GM21360 (cell line): ENCODE measurements at regions not wholly inside any gene's neighbourhood (a gene's known extent, or its start where the extent isn't known, plus 50 kb on each side); places are given as distances from the start of the nearest gene placed in this dataset.
"Not testable (repeated sequence)": the region's sequence is repeated elsewhere in the genome, so short reads cannot be mapped to it uniquely, and the experiment has no call there.

Experiments
- ATAC-seq: cut with Tn5 transposase; IDR thresholded peaks from one replicate; pipeline ENCODE4 v1.9.1; 2021; ENCODE audit warnings: mild to moderate bottlenecking, moderate library complexity; ENCODE audit not compliant: unreplicated experiment

DNA sequence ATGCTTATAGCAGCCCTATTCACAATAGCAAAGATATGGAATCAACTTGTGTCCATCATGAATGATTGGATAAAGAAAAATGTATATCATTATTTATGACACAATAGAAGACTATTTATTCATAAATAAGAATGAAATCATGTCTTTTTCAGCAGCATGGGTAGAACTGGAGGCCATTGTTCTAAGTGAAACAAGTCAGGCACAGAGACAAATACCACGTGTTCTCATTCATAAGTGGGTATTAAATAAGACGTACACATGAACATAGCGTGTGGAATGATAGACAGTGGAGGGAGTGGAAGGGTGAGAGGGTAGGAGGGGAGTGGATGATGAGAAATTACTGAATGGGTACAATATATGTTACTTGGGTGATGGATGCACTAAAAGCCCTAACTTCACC is 762.4 kb downstream of the REEP3 start:
- ATAC-seq: no peak

DNA sequence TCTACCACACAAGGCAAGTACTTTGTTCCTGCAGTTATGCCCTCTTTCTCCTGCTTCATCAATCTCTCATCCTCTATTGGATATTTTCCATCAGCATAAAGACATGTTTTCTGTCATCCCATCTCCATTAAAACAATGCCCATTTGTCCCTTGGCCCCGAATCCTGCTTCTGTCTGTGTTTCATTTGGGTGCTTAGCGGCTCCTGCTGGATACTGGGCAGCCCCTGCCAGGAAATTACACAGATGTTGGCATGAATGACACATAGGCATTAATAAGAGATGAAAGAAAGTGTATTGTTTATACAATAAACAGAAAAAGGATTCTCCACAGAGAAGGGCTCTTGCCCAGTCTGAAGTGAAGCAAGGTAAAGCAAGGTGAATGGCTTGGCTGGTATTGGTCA is 765.3 kb downstream of the REEP3 start:
- no peak for ATAC-seq

DNA sequence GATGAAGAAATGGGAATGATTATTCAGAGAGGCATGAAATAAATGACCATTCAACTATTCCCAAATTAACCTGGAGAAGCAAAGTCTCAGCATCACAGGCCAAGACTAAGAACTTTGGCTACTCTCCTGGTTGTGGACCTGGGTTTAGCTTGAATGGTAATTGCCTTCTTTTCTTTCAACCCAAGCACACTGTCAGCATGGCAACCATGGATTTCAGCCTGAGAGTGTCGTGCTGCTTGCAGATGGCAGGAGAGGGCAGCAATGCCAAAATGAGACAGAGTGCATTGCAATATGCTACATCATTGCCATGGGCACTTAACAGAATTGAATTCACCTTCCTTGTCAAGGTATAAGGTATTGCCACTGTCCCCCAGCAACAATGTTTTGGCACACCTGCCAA is 767.2 kb downstream of the REEP3 start:
- no peak for ATAC-seq

DNA sequence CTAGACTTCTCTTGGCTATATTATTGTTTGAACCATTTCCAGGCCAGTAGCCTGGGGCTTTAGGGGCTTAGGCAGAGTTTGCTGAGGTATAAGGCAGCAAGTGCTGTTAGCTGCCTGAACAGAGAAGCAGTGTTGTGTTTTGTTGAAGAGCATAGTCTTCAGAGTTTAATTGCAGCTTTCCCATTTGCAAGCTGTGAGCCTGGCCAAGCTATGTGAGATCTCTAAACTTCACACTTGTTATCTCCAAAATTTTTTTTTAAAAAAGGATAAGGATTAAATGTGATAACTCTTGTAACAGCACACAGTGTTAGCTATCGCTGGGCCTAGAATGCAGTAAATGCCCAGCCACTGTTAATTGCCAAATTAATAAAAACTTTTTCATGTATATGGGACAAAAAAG is 782.4 kb downstream of the REEP3 start:
- ATAC-seq: no peak

DNA sequence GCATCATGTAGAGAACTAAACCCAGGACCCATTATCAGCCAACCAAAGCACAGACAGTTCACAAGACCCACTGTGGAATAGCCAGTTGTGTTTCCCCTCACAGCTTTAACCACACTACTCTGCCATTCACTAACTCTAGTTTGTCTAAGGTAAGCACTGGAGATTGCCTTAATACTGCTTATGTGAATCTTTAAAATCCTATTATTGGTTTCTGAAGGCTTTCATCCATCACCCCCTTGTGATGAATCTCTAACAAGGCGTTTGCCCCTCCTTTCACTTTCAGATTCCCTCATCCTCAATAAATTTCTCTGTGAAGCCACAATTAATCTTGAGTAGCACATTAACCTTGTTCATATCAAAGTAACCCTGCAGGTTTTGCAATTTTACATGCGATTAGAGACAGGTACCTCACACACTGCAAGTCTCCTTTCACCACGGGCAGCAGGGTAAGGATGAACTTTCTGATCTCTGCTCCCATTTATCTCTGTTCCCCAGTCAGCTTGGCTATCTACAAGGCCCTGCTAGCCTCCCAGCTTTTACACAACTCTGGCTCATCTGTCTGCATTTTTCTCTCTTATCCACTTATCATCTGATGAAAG is 785.6 kb downstream of the REEP3 start:
- ATAC-seq: no peak

DNA sequence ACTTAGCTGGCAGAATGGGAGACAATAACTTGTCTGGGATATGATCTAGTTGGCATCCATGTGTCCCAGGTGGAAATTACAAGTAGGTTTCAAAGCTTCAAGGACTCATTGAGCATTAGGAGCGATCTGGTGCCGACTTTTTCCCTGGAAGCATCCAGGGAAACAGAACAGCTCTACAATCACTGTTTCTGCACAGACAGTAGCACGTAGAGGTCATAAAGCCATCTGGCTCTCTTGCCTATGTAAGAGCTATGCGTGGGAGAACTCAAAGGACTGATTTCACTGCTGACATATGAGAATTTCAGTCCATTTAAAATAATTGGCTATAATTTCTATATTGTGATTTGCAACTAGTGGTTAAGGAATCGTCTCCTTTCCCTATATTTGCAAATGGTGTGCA is 791.7 kb downstream of the REEP3 start:
- no peak for ATAC-seq

DNA sequence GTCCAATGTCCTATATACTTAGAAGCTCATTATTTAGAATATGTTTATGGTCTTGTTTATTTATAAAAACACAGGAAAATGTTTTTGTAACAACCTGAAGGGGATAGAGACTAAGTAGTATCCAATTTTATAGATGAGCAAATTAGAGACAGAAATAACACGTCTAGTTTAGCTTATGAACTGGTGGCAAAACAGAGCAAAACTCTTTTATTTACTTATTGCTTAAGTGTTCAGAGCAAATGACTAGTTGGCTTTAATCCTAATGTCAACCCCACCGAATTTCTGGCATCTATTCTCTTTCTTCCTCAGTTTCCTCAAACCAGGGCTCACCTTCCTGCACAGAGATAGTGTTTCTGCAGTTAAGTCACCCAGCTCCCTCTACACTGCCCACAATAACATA is 792.8 kb downstream of the REEP3 start:
- no peak for ATAC-seq

DNA sequence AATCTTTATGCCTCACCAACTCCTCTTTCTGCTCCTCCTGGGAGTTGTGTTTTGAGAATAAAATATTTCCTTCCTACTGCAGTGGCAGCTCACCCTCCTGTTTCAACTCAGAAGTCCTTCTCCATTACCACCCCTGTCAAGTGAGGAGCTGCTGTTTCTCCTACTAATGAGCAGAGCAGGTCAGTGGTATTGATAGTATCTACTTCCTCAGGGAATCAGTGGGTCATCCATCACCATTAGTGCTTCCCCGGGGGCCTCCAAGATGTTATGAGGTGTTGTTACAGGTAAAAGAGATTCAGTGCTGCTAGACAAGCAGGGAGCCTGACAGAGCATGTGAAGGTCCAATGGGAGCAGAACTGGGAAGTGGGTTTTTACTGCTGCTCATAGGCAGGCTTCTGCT is 795.2 kb downstream of the REEP3 start:
- ATAC-seq: no peak

DNA sequence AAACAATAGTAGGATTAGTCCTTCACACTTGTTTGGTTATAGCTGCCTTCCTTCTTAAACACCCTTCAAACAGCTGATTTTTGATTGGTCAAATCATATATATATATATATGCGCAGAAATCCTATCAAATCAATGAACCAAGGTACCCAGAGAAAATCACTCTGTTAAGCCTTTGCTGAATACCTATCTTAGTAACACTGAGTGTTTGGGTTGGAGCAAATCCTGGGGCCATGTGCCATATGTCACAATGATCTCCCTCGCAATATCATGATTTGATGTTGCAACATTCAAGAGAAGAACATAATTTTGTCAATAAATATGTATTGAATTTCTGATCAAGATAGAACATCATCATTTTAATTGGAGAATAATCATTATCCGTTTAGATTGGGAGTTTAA is 795.6 kb downstream of the REEP3 start:
- no peak for ATAC-seq

DNA sequence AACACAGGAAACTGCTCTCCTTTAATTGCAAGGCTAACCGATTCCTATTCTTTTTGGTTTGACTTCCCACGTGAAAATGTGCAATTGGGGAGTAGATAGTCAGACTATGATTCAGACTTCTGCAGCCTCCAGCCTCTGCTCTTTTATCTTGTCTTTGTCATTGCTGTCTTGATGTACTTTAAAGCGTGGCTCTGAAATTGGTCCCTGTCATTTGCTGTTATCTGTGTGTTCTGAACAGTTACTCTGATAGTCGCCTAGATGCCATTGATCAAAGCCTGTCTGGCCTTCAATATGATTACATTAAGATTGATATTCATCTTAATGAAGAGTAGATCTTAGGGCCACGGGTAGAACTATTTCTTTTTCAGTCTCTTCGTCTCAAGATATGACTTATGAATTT is 799.2 kb downstream of the REEP3 start:
- no peak for ATAC-seq

DNA sequence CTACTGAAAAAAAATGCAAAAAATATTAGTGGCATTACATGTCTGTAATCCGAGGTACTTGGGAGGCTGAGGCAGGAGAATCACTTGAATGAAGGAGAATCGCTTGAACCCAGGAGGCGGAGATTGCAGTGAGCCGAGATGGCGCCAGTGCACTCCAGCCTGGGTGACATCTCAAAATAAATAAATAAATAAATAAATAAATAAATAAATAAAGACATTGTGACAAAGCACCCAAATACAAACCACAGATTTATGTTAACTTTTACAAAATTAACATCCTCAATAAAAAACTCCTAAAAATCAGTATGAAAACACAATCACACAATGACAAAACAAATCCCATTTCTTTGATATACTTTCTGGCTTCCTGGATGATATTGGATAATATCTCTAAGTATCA is 808.3 kb downstream of the REEP3 start:
- no peak for ATAC-seq

DNA sequence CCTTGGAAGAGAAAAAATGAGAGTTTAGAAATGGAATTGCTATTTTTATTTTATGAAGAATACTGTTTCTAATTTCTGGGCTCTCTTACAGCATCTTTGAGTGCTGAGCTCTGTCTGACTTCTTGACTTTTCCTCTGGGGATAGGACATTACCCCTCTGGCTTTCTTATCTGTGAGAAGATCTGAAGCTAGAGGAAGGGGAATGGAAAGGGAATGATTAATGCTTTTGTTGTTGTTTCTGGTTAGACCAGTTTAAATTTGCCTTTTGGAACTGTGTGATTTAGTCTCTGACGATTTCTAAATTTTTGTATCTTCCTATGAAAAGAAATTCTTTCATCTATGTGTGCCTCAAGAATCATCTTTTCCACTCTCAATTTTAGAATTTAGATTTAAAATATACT is 811.4 kb downstream of the REEP3 start:
- no peak for ATAC-seq

DNA sequence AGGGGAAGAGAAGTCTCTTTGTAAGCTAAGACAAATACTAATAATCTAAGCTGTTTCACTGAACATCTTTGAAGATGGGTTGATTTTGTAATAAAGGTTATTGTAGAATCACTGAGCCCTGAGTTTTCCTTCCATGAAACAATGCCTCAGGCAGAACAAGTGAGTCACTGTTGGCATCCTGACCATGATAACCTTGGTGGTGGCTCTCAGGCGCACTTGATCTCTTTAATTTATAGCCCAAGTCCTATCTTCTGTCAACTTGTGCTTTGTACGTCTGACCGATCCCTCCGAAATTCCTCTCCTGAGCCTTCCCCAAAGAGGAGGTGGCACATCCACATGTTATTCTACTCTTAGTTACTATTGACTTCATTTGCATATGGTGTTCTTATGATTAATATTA is 812.9 kb downstream of the REEP3 start:
- no peak for ATAC-seq

DNA sequence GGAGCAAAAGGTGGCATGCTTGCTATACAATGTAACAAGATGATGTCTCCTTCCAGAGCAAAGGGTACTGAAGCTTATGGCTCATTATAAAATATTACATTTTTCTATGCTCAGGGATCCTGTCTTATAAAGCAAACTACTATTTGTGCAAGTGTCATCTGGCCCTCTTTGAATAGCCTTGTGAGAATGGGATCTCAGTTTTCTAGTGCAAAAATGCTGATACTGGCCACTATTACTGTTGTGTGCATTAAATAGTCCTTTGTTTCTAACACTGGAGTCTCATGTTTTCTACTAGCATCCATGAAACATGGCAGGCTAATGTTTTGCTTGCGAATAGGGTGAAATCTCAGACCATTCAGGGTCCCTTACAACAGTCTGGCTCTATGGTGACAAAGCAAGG is 823.0 kb downstream of the REEP3 start:
- ATAC-seq: no peak

DNA sequence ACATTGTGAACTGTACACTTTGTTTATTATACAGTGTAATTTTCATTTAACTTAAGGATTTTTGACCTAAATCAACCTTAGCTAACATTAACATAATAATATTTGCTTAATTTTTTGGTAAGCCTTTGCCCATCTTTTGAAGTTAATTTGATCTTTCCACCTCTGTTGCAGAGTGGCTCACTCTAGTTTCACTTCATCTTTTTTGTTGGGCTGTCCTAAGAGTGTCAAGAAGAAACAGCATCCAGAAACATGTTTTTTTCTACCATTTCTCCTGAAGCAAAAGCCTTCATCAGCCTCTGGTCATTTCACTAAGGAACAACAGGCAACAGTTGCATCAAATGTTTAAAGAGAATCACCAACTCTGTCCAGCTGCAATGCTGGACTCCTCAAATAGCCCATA is 824.7 kb downstream of the REEP3 start:
- no peak for ATAC-seq

DNA sequence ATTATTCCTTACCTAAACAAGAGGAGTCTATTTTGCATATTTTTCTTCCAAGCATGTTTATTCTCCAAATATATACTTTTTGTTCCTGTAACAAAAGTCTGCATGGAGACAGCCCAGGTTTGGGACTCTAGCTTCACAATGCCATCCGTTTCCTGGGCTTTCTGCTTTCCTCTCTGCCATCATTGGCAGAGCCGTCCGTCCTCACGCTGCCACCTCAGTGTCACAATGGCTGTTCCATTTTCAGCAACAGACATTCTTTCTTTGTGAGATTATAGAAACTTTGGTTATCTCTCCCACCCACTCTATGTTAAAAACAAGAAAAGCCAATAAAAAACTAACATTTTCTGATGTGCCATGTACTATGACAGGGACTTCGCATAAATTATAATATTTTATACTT is 825.2 kb downstream of the REEP3 start:
- no peak for ATAC-seq

DNA sequence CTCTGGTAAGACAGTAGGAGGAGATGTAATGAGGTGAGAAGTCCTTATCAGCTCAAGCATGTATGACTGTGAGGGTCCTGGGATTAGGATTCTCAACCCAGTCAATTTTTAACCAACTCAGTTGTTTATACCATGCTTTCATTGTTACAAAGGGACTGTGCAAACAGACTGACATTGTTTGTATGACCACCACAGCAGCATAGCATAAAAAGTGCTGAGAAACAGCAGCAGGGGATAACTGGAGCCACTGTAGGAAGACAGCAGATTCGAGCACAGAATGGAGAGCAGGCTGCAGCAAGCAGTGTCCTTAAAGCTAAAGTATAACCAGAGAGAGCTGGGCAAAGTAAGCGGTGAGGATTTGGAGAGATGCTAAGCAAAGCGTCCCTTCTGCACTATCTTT is 829.5 kb downstream of the REEP3 start:
- no peak for ATAC-seq

DNA sequence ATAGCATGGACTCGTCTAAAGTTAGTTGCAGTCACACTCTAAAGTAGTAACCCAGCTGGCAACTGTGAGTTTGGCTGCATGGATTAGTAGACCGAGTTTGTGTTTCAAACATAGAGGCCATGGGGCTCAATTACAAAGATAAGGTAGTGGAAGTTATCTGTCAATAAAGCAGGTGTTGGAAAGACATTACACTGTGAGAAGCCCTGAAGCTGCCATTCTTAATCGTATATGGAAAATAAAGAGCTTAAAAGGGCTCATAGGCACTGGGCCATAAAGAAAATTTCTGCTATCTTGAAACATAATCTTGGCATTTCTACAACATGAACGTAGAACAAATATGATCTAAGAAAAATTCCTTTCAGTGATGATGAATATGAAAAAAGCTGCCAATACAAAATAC is 837.7 kb downstream of the REEP3 start:
- ATAC-seq: no peak

DNA sequence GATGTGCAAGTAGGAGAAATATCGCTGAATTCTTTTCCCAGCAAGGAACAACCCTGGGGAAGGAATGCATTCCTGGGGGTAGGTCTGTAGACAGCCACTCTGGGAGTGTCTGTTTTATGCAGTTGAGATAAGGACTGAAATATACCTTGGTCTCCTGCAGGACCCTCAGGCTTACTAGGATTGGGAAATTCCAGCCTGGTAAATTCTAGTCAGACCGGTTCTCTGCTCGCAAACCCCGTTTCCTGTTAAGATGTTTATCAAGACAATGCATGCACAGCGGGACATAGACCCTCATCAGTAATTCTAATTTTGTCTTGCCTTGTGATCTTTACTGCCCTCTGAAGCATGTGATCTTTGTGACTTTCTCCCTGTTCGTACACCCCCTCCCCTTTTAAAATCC is 839.0 kb downstream of the REEP3 start:
- not testable (repeated sequence) for ATAC-seq

DNA sequence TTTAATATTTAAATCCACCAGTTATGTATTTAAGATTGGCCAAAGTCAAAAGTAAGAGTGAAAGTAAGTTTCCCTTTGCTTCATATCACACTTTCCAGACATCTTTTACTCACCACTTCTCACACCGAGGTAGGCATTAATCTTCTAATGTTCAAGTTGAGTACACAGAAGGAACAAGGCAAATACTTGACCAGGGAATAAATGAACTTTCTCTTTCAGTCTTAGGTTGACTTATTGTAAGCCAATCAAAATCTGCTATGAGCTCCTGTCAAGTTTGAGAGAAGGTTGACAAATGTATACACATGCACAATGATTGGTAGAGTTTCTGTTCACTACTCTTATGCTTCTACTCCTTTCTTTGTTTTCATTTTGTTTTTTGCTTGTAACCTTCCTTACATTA is 842.5 kb downstream of the REEP3 start:
- ATAC-seq: no peak

DNA sequence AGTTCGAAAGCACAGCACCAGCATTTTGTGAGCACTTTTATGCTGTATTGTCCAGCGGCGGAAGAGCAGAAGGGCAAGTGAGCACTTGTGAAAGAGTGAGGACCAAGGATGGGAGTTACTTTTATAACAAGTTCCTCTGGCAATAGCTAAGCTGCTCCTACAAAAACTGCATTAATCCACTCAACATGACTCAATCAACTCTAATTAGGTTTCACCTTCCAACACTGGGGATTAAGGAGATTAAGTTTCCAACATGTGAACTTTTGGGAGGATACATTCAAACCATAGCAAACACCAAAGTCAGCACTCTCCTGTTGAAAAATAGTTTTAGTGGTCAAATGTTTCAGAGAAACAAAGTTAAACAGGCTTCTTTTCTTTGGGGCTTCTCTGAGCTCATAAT is 844.5 kb downstream of the REEP3 start:
- ATAC-seq: no peak

DNA sequence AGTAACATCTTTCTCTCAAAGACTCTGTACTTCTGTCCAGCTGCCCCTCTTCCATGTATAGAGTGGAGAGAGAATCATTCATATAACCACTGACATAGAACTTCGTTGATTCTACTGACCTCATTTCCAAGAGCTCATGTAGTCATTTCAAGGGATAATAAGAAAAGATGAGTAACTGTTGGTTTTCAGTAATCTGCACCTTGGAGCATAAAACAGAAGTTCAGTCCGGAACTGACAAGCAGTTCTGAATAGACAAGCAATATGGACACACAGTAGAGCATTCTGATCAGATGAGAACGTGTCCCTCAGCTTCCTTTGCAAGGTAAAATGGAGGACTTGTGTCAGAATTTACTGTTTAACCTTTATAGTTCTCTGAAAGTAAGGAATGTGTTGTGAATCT is 847.1 kb downstream of the REEP3 start:
- no peak for ATAC-seq

DNA sequence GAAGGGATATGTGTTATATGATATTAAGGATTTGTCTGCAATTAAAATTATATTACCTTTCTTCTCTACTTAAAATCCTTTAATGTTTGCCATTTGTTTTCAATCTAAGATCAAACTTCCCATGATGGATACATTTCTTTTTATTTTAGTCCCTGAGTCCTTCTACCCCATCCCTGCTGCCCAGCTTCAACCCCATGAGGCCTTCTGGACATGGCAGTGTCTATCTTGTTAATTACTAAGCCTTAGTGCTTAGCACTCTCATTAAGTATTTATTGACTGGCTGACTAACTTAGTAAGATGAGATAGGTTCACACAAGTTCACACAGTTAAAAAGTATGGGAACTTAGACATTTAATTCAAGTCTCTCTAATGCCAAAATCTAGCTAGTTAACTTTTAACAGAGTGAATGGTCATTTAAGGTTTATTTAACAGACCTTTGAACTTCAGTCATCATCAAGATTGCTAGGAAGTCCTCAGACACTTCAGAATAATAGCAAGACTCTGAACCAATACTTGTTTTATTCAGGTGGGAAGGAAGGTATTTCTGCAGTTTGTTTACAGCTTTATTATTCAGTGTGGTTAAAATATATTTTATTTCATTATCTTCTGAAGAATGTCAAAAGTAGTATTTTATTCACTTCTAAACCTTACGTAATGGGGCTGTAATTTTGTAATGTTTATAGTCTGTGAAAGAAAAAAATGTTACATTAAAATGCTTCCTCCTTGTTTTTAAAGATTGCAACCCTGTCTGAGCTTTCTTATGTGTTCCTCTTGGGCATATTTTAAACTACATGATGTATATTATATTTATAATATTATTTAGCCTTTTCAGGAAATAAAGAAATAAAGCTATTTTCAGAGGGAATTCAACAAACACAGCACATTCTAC is 848.9 kb downstream of the REEP3 start:
- ATAC-seq: no peak
